HG02973 (cell line): ENCODE measurements at regions not wholly inside any gene's neighbourhood (a gene's known extent, or its start where the extent isn't known, plus 50 kb on each side); places are given as distances from the start of the nearest gene placed in this dataset.

Experiments used
- ATAC-seq: cut with Tn5 transposase; IDR thresholded peaks from one replicate; pipeline ENCODE4 v1.9.1; 2021; ENCODE audit warnings: moderate library complexity; ENCODE audit not compliant: unreplicated experiment

DNA sequence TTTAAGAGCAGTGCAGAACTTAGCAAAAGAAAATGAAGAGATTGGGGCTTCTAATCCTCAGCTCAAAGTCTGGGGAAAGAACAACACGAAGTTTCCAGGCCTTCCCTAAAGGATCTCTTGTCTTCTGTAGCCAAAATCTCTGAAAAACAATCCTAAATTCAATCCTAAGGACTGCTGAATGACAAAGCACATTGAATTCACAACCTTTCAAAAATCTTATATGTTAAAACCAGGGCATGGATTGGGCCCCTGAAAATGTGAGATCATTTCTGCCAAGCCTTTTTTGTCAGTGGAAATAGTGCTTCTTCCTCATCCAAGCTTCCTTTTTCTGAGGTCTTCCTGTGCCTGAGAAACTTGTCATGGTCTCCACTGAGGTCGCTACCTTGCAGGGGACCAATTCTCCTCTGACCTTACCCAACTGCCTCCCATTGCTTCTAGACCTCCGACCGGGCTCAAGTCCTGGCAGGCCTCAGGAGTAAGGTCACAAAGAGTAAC is 126.2 kb upstream of the ARID1B start:
- no peak for ATAC-seq

DNA sequence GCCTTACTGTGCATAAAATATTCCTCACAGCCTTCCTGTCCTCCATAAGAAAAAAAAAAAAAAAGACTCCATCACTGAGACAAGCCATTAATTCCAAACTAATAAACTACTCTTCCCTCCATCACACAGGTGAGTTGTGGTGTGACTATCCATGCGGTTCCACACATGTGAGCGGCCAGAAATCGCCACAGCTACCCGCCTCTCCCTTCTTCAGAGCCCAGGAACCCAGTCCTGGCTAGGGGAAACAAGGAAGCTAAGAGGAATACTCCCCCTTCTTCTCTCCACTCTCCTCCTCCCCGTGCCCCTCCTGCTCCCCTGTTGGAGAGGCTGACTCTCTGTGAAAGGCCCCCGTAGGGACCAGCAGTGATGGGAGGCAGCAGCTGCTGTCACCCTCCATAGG is 128.6 kb upstream of the ARID1B start:
- ATAC-seq = no peak

DNA sequence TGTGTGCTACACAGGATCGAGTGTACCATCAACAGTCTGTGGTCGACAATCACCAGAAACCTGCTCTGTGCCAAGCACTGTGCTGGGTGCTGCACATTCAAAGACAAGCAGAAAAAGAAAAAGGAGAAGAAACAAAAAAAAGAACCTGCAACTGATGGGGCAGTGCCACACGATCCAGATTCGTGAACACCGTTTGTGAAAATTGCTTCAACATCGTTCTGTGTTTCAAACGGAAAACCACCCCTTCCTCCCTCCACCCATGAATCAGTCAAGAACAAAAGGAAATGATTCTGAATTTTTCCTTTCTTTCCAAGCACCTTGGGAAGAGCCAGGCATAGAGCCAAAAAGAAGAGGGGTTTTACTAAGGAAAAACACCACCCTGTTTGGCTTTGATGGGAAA is 129.2 kb upstream of the ARID1B start:
- no peak for ATAC-seq

GRCh38 chr6:156647140-156647784 is 129.9 kb upstream of the ARID1B start:
- no peak for ATAC-seq

DNA sequence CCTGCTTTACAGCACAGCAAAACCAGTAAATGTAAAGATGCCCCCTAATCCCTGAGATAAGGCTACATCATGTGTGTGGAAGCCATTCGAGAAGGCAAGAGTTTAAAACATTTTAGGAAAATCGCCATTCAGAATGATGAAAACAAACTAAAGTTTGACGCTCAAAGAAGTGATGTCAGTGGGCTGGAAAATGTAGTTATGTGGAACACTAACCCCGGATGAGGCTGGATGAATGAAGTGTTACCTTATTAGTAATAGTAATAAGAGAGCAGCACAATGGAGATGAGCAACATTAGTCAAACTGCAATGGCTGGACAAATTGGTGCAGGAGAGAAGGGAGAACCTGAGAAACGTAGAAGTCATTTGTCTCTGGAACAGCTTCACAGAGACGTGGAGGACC is 130.7 kb upstream of the ARID1B start:
- ATAC-seq = no peak

GRCh38 chr6:156645097-156645496 is 132.1 kb upstream of the ARID1B start:
- ATAC-seq = no peak

- no peak for ATAC-seq
These were observed 138.0 kb upstream of the ARID1B start for GRCh38 chr6:156639009-156639721.

- no peak for ATAC-seq
These were observed 138.6 kb upstream of the ARID1B start for GRCh38 chr6:156638581-156638980.

GRCh38 chr6:156634951-156635371 is 142.2 kb upstream of the ARID1B start:
- ATAC-seq = no peak

GRCh38 chr6:156634048-156634447 is 143.1 kb upstream of the ARID1B start:
- ATAC-seq = no peak

DNA sequence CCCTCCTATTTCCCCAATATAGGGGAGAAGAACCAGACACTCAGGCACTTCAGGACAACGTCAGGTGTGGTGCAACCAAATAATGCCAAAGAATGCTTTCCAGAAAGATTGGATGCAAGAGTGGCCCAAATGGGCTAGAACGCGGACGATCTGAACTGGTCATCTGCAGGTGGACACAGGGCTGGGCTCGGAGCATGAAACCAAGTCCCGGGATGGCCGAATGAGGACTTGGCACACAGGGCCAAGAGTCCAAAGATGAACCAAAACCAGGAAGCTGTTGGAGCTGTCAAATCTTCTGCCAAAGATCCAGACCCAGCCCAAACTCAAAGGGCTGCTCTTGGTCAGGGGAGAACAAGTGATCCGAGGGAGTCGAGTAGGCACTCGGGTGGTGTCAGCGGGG is 143.9 kb upstream of the ARID1B start:
- no peak for ATAC-seq

DNA sequence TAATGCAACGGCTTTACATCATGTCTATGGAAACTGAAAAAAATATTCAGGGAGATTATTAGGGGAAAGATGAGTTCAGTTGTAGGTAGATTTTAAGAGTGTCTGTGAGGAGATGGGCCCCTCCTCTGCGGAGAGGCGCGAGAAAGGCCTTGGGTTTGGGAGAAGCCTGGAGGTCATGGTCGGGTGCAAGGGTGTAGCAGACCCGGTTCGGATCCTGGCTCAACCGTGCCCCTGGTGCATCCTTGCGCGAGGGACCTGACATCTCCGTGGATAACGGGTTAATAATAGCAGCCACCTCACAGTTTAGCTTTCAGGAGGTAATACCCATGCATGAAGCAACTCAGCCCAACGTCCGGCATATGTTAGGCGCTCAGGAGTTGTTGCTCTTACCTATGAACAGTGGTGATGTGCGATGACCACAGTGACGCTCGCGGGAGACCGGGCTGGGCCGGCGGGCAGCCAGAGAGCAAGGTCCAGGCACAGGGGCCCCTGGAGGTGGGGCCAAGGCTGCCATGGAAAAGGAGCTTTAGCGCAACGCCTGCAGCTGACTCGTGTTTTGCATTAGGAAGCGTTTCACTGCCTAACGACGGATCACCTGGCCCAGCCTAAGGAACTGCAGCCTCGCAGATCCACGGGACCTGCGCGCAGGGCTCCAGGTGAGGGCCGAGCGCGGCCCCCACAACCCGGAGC is 146.4 kb upstream of the ARID1B start:
- ATAC-seq = no peak

- ATAC-seq = no peak
These were observed 148.4 kb upstream of the ARID1B start for GRCh38 chr6:156628805-156629204.

GRCh38 chr6:156627524-156627923 is 149.7 kb upstream of the ARID1B start:
- ATAC-seq = no peak

GRCh38 chr6:156622185-156622584 is 155.0 kb upstream of the ARID1B start:
- ATAC-seq = no peak

GRCh38 chr6:156620331-156620730 is 156.8 kb upstream of the ARID1B start:
- ATAC-seq = no peak

DNA sequence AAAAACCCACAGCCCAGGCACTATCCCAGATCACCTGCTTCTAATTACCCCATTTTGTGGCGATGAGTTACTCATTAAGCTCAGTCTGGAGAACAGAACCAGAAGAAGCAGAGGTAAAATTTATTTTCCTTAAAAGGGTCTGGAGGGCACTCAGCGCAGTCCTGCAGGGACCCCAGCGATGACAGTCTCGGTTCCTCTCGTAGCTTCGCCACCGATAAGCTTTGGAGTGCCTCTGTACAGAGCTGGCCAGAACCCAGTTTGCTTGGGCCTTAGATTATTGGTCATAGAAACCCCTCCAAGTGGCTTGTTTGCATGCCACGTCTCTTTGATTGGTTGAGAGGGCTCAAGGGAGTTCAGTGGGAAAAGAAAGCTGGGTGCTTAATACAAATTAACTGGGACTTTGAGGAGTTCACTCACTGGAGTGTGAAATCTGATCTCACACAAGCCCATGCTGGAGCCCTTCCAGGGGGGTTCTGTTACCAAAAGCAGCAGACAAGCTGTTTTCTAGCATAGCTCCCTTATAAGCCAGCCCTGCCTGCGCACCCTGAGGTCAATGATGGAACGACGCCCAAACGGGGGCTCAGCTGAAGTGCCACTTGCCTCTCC is 158.5 kb upstream of the ARID1B start:
- no peak for ATAC-seq

DNA sequence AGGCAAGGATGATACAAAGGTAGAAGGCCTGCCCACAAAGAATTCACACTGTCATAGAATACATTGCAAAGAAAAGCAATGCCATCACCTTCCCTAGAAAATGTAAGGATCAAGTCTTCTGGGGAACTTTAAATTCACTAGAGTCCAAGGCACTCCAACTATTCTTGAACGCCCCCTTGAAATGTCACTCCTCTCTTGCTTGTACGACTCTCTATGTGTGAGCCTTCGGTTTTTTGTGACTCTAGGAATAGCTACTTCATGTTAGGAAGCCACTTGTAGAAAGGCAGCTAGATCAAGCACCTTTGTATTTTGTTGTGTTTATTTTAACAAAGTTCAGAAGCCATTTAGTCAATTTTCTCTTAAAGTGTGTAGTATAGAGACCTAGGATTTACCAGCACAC is 159.2 kb upstream of the ARID1B start:
- no peak for ATAC-seq

- no peak for ATAC-seq
These were observed 159.8 kb upstream of the ARID1B start for GRCh38 chr6:156617376-156617775.

- no peak for ATAC-seq
These were observed 160.7 kb upstream of the ARID1B start for GRCh38 chr6:156616495-156616894.

DNA sequence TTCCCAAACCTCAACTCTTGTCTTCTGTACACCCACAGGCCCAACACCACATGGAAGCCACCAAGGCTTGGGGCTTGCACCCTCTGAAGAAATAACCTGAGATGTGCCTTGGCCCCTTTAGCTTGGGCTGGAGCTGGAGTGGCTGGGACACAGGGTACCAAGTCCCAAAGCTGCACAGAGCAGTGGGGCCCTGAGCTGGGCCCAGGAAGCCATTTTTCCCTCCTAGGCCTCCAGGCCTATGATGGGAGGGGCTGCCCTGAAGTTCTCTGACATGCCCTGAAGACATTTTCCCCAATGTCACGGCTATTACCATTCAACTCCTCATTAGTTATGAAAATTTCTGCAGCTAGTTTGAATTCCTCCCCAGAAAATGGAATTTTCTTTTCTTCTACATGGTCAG is 163.2 kb upstream of the ARID1B start:
- no peak for ATAC-seq

- no peak for ATAC-seq
These were observed 164.8 kb upstream of the ARID1B start for GRCh38 chr6:156612361-156612760.
